GM19438 (cell line): ENCODE measurements at regions not wholly inside any gene's neighbourhood (a gene's known extent, or its start where the extent isn't known, plus 50 kb on each side); places are given as distances from the start of the nearest gene placed in this dataset.
"Not testable (repeated sequence)": the region's sequence is repeated elsewhere in the genome, so short reads cannot be mapped to it uniquely, and the experiment has no call there.

Experiments used
- ATAC-seq: cut with Tn5 transposase; IDR thresholded peaks from one replicate; pipeline ENCODE4 v1.9.1; 2021; ENCODE audit warnings: low read depth; ENCODE audit not compliant: unreplicated experiment

DNA sequence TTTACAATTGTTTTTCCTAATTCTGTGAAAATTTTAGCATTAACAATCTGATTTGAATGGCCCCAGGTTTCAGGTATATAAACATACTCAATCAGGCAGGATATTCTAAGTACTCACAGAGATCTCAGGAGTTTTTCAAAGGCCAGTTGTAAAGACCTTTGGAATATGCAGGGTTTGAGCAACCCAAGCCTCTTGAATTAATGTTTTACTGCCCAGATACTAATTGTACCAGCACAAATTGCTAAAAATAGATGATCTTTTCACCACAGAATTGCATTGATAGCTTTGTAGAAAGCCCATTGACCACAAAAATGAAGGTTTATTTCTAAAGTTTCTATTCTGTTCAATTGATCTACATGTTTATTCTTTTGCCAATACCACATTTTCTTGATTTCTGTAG lies 186.5 kb downstream of the OSTF1 start:
- ATAC-seq: no peak

DNA sequence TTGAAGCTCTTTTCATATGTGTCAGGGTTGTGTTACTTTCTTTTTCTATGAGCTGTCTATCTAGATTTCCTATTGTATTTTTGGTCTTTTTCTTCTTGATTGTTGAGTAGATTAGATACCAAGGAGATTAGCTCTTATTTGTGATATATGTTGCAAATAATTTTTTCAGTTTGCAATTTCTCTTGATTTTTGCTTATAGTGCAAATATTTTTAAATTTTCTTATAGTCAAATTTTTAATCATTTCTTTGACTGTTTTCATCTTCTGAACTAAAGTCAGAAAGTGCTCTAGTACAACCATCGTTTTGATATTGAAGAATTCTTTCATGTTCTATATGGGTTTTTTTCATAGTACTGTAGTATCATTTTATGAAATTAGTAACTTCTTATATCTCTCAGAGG lies 193.7 kb downstream of the OSTF1 start:
- ATAC-seq: no peak

DNA sequence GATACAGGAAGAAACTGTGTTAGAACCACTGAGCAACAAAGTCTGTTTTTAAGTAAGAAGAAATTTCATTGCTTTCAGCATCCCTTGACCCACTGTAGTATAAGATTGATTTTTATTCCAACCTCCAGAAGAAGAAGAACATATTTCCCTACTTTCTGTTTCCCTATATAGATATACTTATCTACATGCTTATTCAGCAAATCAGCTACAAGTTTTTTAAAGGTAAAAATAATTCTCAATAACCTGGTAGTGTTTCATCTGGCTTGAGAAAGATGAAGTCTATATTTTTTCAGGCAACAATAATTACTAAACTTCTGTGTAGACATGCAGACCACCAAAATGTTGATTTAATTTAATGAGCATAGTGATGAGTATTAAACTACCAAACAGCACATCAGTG lies 201.0 kb downstream of the OSTF1 start:
- no peak for ATAC-seq

DNA sequence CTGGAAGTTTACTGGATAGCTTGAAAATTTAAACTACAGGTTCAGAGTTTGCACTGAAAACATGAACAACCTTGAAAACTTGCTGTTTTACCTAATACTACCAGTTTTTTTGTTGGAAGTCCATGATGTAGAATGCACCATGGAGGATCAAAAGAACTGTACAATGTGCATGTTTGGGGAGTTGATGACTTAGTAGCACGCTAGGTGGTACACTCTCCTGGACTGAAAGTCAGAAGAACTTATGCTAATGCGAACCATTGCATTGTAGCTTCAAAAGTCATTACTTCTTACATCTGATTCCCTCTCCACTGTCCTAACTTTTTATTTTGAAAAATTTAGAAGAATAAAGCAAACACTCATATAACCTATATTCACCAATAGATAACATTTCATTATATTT lies 211.0 kb downstream of the OSTF1 start:
- ATAC-seq: no peak

DNA sequence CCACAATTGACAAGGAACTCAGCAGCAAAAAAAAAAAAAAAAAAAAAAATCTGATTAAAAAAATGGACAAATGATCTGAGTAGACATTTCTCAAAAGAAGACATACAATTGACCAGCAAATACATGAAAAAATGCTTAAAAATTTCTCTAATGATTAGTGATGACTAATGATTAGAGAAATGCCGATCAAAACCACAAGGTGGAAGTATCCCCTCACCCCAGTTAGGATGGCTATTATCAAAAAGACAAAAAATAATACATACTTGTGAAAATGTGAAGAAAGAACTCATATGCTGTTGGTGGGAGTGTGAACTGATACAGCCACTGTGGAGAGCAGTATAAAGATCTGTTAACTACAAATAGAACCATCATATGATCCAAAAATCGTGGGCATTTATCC lies 245.3 kb downstream of the OSTF1 start:
- ATAC-seq: no peak

DNA sequence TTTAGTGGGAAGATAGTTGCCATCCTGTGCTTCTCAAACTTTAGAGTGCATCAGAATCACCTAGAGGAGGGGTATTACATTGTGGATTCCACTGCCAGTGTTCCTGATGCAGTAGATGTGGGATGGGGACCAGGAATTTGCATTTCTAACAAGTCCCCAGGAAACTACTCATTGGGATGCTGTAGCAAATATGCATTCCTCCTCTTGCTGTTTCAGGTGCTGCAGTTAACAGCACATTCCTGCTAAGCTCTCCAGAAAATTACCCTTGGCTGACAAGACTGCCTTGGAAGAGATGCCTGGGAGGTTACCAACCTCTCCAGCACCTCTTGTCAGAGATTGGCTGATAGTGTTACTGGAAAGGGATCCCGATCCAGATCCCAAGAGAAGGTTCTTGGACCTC lies 270.5 kb downstream of the OSTF1 start:
- ATAC-seq: no peak

DNA sequence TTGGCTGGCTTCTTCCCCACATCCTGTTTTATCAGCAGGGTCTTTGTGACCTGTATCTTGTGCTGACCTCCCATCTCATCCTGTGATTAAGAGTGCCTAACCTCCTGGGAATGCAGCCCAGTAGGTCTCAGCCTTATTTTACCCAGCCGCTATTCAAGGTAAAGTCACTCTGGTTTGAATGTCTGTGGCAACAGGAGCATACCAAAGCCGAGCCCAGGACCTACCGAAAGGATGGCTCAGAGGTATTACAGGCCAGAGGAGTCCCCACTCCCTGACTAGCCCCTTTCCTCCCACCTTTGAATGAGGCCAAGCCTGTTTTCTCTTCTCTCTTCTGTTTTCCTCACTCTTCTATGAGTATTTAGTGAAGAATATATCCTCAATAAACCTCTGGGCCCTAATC lies 271.3 kb downstream of the OSTF1 start:
- ATAC-seq: no peak

DNA sequence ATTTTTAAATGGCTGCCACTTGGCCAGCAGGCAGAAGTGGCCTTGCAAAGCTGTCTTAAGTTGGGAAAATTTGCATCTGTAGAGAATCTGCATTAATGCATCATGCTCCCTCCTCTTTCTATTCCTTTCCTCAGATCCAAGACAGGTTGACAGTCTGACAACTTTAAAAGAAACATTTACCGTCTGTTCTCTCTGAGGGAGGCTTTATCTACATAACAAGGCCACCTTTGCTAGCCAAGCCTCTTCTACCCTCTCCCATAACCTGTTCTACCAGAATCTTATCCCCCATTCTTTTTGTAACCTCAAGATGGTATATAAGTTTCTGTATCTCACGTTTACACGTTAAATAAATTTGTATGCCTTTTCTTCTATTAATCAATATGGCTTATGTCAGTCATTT lies 271.9 kb downstream of the OSTF1 start:
- ATAC-seq: no peak

DNA sequence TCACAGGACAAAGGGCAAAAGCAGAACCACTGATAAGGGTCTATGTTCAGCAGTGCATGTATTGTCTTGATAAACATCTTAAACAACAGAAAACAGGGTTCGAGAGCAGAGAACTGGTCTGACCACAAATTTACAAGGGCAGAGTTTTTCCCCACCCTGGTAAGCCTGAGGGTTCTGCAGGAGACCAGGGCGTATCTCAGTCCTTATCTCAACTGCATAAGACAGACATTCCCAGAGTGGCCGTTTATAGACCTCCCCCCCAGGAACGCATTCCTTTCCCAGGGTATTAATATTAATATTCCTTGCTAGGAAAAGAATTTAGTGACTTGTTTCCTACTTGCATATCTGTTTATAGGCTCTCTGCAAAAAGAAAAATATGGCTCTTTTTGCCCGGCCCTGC lies 274.1 kb downstream of the OSTF1 start:
- ATAC-seq: not testable (repeated sequence)

DNA sequence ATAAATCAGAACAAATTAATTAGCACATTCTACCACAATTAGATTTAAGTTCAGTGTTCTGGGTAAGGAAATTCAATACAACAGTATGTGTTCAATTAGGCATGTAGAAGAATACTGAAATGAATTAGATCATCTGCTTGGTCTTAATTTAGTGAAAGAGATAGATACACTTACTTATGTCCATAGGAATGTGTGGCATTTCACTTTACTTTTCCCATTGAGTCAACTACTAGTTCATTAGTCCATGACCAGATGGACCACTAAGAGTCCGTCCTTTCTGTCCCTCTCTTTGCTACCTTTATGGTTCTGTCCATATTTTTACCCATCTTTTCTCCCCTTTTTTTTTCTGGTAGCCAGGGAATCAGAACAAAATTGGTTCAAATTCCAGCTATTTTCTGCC lies 276.9 kb downstream of the OSTF1 start:
- ATAC-seq: no peak

DNA sequence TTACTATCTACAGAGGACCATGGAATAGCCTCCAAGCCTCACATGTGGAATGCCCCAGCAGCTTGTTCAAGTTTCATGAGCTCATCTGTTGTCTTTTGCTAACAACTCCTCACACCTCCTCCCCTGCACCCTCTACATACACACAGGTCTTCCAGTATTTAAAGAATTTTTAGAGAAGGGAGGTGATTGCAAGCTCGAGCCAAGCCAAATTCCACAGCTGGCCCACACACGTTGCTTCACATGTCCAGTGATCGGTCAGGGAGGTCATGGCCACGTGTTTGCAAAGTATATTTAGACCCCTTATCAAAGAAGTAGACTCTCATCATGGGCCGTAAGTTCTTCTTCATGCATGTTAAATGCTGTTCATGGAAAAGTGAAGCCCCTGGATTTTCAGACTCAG lies 281.7 kb downstream of the OSTF1 start:
- no peak for ATAC-seq

DNA sequence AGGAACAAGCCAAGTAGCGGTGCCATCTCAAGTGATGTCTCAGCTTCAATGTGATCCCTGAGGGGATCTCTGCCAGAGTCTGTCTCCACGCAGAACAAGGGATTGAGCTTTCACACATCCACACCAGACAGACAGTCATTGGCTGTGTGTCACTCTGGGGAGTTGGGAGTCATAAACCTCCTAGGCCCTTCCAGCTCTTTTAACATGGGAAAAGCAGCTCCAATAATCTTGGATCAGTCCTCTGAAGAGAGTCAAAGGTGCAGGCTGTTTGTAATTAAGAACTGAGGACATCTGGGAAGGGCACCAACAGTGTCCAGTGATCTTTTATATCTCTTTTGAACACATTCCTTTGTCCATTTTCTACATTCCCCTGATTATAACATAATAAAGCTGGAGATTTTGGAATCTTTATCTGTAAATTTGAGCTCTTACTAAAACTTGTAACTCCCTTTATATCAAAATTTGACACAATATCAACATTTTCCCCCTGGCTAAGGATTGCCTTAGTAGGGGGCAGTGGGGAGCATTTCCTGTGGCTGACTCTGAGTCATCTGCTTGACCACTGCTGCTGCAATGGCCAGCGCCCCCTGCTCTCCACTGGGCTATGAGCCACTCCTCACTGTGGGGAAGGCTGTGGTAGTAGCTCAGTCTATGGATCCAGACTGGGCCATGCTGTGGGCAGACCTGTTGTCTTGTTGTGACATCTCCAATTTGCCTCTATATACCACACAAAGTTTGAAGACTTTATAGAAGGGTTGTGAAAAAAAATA lies 284.4 kb downstream of the OSTF1 start:
- no peak for ATAC-seq

DNA sequence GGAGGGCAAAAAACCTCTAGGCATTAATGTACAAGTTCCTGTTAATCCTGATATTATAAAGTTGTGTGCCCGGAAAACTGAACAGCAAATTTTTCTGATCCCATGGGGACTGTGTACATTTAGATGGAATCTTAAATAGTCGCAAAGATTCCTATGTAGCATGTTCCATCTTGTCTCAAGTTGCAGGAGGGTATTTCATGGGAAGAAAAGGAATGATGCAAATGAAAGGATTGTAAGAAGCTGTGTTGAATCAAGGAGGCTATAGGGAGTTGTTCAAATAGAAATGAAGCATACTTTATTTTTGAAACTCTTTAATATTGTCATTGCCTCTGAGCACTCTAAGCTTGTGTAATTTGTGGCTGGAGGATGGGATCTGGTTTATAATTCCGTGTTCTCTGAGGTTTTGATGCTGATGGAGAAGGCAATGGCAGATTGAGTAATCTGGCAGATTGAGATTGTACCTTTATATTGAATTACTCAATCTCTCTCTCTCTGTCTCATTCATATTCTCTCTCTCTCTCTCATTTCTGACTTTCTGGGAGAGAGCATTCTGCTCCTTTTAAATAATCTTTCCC lies 288.5 kb downstream of the OSTF1 start:
- ATAC-seq: no peak

DNA sequence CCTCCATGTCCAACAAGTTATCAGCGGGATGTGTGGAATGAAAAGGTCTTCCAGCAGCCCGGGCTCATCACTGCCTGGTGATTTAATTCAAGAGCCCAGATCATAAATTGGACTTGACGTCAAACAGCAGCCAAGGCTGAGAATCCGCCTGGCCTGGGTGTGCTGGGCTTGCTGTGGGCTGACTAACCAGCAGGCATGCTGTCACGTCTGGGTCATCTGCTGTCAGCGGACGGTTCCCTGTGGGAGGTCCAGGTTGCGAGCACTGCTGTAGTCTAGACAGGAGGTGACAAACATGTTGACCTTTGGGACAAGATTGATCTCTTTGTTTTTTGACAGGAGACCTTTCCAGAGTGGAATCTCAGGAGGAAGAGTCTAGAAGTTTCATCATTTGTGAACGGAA lies 289.7 kb downstream of the OSTF1 start:
- no peak for ATAC-seq

DNA sequence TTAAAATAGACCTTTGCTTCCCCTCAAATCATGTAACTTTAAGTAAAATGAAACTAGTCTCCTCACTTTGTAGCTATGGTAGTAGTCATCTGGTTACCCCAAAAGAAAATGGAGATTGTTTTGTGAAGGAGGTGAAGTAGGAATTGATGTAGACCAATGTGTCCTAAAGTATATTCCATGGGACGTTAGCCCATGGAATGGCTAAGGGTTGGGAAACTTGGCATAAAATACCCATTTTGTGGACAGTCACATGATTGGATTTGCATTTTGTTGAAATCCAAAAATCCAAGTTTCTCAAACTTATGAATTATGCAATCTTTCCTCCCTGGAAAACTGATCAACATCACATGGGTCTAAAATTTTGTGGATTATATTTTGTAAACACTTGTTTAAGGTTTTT lies 290.6 kb downstream of the OSTF1 start:
- no peak for ATAC-seq

DNA sequence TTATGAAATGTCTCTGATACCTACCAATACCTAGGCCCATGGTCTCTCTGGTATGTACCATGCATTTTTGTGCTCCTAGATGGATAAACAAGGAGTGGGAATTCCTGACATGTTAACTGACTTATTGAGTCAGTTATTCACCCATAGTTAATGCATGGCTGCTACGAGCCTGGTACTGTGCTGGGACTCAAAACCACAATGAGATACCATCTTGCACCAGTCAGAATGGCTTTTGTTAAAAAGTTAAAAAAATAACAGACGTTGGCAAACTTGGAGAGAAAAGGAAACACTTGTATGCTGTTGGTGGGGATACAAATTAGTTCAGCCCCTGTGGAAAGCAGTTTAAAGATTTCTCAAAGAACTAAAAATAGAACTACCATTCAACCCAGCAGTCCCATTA lies 293.8 kb downstream of the OSTF1 start:
- no peak for ATAC-seq

DNA sequence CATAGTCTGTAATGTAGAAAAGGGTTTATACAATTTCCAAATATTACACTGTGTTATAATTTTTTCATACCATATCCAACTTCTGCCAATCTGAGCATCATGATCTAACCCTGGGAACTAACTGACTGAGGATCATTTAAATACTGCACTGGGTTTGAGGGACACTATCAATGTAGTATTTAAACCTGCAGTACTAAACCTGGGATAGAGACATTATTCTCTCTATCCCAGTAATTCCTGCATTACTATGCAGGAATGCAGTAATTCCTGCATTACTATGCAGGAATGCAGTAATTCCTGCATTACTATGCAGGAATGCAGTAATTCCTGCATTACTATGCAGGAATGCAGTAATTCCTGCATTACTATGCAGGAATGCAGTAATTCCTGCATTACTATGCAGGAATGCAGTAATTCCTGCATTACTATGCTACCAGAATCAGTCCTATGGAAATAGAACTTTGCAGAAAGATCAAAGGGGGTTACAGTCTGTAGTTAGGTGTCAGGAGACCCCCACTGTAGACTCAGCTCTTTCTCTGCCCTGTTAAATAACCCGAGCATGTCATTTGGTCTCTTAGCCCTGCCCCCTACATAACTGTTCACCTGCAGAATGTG lies 295.2 kb downstream of the OSTF1 start:
- ATAC-seq: not testable (repeated sequence)

DNA sequence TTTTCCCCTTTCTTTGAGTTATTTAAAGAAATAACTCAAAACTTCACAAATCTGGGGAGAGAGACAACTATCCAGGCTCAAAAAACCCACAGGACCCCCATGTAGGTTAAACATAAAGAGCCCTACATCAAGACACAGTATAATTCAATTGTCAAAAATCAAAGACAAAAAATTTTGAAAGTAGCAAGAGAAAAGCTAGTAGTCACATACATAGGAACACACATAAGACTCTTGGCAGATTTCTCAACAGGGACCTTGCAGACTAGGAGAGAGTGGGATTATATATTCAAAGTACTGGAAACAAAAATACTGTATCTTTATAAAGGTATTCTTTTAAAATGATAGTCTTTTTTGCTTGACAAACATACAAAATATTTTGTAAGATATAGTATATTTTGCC lies 296.9 kb downstream of the OSTF1 start:
- ATAC-seq: no peak

DNA sequence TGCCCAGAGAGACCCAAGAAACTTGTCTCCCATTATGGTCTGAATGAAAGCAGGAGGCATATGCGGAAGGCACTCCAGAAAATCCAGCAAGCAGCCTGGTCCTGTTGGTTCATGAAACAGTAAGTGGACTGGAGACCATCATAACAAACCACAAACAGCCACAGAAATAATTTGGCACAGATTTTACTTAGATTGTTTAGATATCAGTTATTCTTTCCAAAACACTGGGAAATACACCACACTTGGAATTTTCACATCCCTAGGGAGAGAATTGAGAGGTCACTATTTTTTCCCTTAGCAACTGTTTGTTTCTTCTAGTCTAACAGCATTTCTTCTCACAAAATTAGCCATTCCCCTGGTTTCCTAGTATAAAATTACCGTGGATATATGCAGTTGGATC lies 300.8 kb downstream of the OSTF1 start:
- no peak for ATAC-seq

DNA sequence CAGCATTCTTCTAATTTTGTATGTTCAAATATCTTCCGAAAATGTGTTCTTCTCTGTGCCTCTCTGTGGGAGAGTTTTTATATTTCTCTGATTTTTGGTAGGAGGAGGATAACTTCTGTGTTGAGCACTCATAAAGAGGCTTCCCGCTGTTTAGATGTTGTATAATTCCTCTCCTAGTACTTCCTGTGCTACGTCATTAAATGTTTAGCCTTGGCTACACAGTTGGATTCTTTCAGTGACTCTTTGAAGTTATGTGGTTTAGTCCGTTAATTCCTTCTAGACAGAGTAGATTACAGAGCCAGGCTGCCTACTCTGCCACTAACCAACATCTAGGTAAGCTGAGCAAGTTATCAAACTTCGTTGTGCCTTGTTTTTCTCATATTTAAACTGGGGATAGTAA lies 302.6 kb downstream of the OSTF1 start:
- no peak for ATAC-seq

DNA sequence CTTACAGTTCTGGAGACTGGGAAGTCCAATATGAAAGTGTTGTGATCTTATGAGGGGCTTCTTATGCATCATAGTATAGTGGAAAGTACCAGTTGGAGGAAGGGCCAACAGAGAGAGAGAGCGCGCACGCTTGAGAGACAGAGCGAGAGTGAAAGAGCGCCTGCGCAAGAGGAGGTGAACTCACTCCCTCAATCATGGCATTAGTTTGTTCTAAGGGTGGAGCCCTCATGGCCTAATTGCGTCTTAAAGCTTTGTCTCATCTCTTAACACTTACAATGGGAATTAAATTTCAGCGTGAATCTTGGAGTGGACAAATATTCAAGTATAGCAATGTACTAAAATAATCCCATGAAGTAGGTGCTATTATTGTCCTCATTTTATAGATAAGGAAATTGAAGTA lies 303.2 kb downstream of the OSTF1 start:
- no peak for ATAC-seq

DNA sequence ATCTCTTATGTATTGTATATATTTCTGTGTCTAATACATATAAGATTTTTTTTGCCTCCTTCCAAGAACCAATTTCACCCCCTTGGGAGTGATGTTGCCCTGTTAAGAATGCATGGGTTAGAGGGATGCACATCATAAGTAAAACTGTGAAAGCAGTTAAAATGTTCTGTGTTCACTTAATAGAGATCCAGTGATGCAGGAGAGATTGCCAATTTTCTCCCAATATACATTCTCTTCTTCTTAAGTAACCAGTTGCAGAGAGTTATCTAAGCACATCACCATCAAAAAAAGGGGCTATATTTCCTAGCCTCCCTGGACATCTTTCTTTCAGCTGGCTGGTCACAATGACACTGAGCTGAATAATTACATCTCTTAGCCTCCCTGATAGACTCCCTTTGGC lies 307.0 kb downstream of the OSTF1 start:
- ATAC-seq: no peak
